ENCODE measurements at regions not wholly inside any gene's neighbourhood (a gene's known extent, or its start where the extent isn't known, plus 50 kb on each side); places are given as distances from the start of the nearest gene placed in this dataset.

GRCh38 chr15:70252951-70253320 is 155.2 kb upstream of the TLE3 start:
- ATAC-seq (no peak), DNase-seq (no peak)
- TF ChIP-seq CTCF (IDR thresholded peaks at IDR 0.05) (no peak), POLR2A (IDR thresholded peaks at IDR 0.05) (no peak)
- 90 to 96% (median 96%) methylated on average over 4 to 7 of the region's 7 CpGs for WGBS, 4 donors
- peaks cover 0 to 6% (median 0%) of the 10 kb centered on the region in 12 donors for H3K4me1 ChIP-seq
- H3K27ac ChIP-seq = no peak overlapping the region
- no peaks in the 10 kb centered on the region for H3K27me3 ChIP-seq
- intact Hi-C loops (cut with DNase I) = no loop called here
- H3K4me3 ChIP-seq = no peak overlapping the region
- no peaks in the 10 kb centered on the region for H3K9me3 ChIP-seq
- no peaks in the 10 kb centered on the region for H3K36me3 ChIP-seq

DNA sequence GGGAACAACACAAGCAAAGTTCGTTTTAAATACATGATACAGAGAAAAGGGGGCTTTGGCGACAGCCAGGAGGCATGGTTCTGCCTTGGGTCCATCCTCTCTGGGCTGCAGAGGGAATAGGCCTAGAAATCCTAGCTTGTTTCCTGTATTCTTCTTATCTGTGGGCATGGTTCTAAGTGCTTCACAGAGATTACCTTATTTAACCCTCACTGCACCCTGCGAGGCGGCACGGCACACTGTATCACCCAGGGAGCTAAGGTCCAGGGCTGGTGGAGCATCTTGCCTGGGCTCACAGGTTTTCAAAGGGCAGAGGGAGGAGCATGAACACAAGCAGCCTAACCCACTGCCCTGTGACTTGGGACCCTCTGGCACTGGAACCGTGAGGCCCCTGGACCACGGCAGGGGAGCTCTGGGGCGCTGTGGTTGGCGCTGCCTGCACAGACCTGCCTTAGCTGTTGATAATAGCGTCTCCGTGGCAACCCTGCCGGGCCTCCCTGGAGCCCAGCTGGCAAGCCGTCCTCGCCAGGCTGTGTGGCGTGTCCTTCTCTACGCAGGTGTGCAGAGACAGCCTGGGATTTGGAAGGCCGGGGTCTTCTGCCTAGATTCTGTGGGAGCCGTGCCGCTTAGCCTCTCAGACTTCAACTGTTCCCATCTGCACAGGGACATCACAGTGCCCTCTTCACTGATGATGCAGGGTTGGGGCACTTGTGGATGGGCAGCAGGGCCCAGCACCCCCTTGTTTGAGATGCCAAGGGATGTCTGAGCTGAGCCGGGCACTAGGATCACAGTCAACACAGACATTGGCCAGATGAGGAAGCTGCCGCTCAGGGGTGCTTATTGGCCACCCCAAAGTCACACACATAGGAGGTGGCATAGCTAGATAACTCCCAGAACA is 154.6 kb upstream of the TLE3 start:
- ATAC-seq (no peak), DNase-seq (no peak)
- Histone ChIP-seq H3K27ac (no peak overlapping the region), H3K9me3 (no peaks in the 10 kb centered on the region), H3K27me3 (no peaks in the 10 kb centered on the region), H3K4me3 (no peak overlapping the region), H3K4me1 (peaks cover 0 to 6% (median 0%) of the 10 kb centered on the region in 12 donors), H3K36me3 (no peaks in the 10 kb centered on the region)
- WGBS, 4 donors = 89 to 95% (median 94%) methylated on average over 16 to 21 of the region's 21 CpGs
- intact Hi-C loops (cut with DNase I) = no loop called here
- TF ChIP-seq CTCF (IDR thresholded peaks at IDR 0.05) = no peak
- no peak for TF ChIP-seq POLR2A (IDR thresholded peaks at IDR 0.05)

- TF ChIP-seq CTCF (IDR thresholded peaks at IDR 0.05) = no peak
- no peak for TF ChIP-seq POLR2A (IDR thresholded peaks at IDR 0.05)
- DNase-seq = no peak
- Histone ChIP-seq H3K4me1 (peaks cover 0 to 14% (median 0%) of the 10 kb centered on the region in 12 donors), H3K27me3 (no peaks in the 10 kb centered on the region), H3K27ac (no peak overlapping the region), H3K36me3 (no peaks in the 10 kb centered on the region), H3K4me3 (no peak overlapping the region), H3K9me3 (no peaks in the 10 kb centered on the region)
- WGBS, 4 donors = 93 to 98% (median 95%) methylated on average over 10 to 11 of the region's 11 CpGs
- intact Hi-C loops (cut with DNase I) = no loop called here
- ATAC-seq = no peak
Observed at GRCh38 chr15:70251246-70251990, 153.7 kb upstream of the TLE3 start.

All from heart left ventricle (tissue), 16 donors.